HepG2 (cell line): ENCODE measurements at regions not wholly inside any gene's neighbourhood (a gene's known extent, or its start where the extent isn't known, plus 50 kb on each side); places are given as distances from the start of the nearest gene placed in this dataset.

Source experiments
- ATAC-seq: fragments of 200-7000 bp; cut with Tn5 transposase; 3 replicates; pipeline ENCODE4 v1.9.1; 2020; ENCODE audit warnings: mild to moderate bottlenecking, moderate library complexity
- BruUV-seq: library from RNA; stranded (reverse); fragments of 400-500 nt; replicated peaks from 2 replicates; lab custom pipeline; 2021; lab: Mats Ljungman, UMichigan
- CTCF ChIA-PET: fragments of 300-600 bp; formaldehyde crosslinking; extraction: SDS; loops from one replicate; lab custom pipeline; 2021; ENCODE audit warnings: low total read pairs, inconsistent platforms, low intra/inter-chr PET ratio; lab: Yijun Ruan, JAX
- POLR2A ChIA-PET: fragments of 350-600 bp; sonication (Branson Sonifier 250); formaldehyde crosslinking; loops from one replicate; lab custom pipeline; 2020; ENCODE audit warnings: antibody characterized with exemption, inconsistent platforms; lab: Yijun Ruan, JAX
- DNase-seq: peaks from one replicate; pipeline ENCODE4 v3.0.0-alpha.2; 2015; ENCODE audit warnings: low spot score
- FAIRE-seq: peaks from 3 replicates; lab custom pipeline; 2011; peaks lifted over from hg19 to GRCh38; lab: Jason Lieb, UNC
- H2AFZ ChIP-seq: one replicate; pipeline ENCODE4 v1.6.1; 2011; ENCODE audit warnings: low read length, inconsistent platforms
- H3K27ac ChIP-seq: fragments of 300-600 bp; 3 replicates; pipeline ENCODE4 v1.8.0; 2011; ENCODE audit warnings: mixed run types, mild to moderate bottlenecking, mixed read lengths, low read length, inconsistent platforms; ENCODE audit not compliant: insufficient read depth; ENCODE audit errors: extremely low read length
- H3K27me3 ChIP-seq, 2 experiments: fragments of 200-600 bp in 1 of 2; 2 replicates in 1 of 2; 3 replicates in 1 of 2; pipeline versions ENCODE4 v1.6.0 to v1.8.0; 2011; ENCODE audit warnings: low read length in 2 of 2, mild to moderate bottlenecking in 2 of 2, moderate library complexity in 2 of 2, inconsistent platforms in 1 of 2; ENCODE audit not compliant: insufficient read depth in 2 of 2, control insufficient read depth in 1 of 2
- H3K36me3 ChIP-seq, 2 experiments: fragments of 200-600 bp in 1 of 2; replicated peaks in 1 of 2; 2 replicates in 1 of 2; 3 replicates in 1 of 2; pipeline versions ENCODE4 v1.5.1 to v1.8.0; 2011; ENCODE audit warnings: low read length in 2 of 2, inconsistent platforms in 1 of 2; ENCODE audit not compliant: insufficient read depth in 2 of 2, control insufficient read depth in 1 of 2
- H3K4me1 ChIP-seq: 2 replicates; pipeline ENCODE4 v1.5.1; 2012; ENCODE audit warnings: low read length, inconsistent platforms; ENCODE audit not compliant: insufficient read depth
- H3K4me2 ChIP-seq: 2 replicates; pipeline ENCODE4 v1.6.0; 2011; ENCODE audit warnings: low read depth, low read length, inconsistent platforms
- H3K4me3 ChIP-seq, 3 experiments: fragments of 200-600 bp in 1 of 3; sonication (generic), shearing (Covaris generic) in 1 of 3; replicated peaks in 1 of 3; 2 replicates each; pipeline ENCODE4 v1.5.1; 2011 to 2016; ENCODE audit warnings: low read length in 3 of 3, inconsistent platforms in 2 of 3, low read depth in 2 of 3, mild to moderate bottlenecking in 2 of 3, control low read depth in 1 of 3, mixed read lengths in 1 of 3; ENCODE audit not compliant: insufficient read depth in 1 of 3
- H3K79me2 ChIP-seq: one replicate; pipeline ENCODE4 v1.6.1; 2011; ENCODE audit warnings: low read length, inconsistent platforms; ENCODE audit not compliant: insufficient read depth
- H3K9ac ChIP-seq: 2 replicates; pipeline ENCODE4 v1.6.0; 2011; ENCODE audit warnings: mild to moderate bottlenecking, low read depth, low read length, inconsistent platforms; ENCODE audit not compliant: insufficient read depth
- H3K9me3 ChIP-seq: 2 replicates; pipeline ENCODE4 v1.5.1; 2012; ENCODE audit warnings: mild to moderate bottlenecking, low read length
- H4K20me1 ChIP-seq: 2 replicates; pipeline ENCODE4 v1.6.0; 2011; ENCODE audit warnings: inconsistent platforms, mild to moderate bottlenecking, low read length, moderate library complexity; ENCODE audit not compliant: insufficient read depth
- NFRKB ChIP-seq: fragments of 450-650 bp; IDR thresholded peaks from 2 replicates; pipeline ENCODE4 v1.6.1; 2017
- ZKSCAN8 ChIP-seq: IDR thresholded peaks from 2 replicates; pipeline ENCODE4 v1.6.1; 2016; ENCODE audit warnings: borderline replicate concordance, missing genetic modification reagents, missing compliant biosample characterization
- ZNF335 ChIP-seq: sonication (generic); formaldehyde crosslinking; IDR thresholded peaks from 2 replicates; pipeline ENCODE4 v1.4.0; 2020; ENCODE audit warnings: missing genetic modification reagents
- ZNF383 ChIP-seq: sonication (generic); formaldehyde crosslinking; IDR thresholded peaks from 2 replicates; pipeline ENCODE4 v1.4.0; 2020; ENCODE audit warnings: missing genetic modification reagents, mild to moderate bottlenecking, borderline replicate concordance
- ZNF678 ChIP-seq: sonication (generic); formaldehyde crosslinking; IDR thresholded peaks from 2 replicates; pipeline ENCODE4 v1.4.0; 2020; ENCODE audit warnings: mild to moderate bottlenecking, missing genetic modification reagents
- WGBS: methylation state at CpG from one replicate; pipeline ENCODE4 v1.1.6; 2017; ENCODE audit warnings: low lambda C conversion rate; 5-methylcytosine and 5-hydroxymethylcytosine counted together
- in situ Hi-C: cut with HindIII; loops from 2 replicates; pipeline ENCODE4 v1.10.0; 2017; ENCODE audit warnings: low pct_unique_long_range_greater_than_20kb; ENCODE audit not compliant: extremely low pct_ligation_motif_present
- intact Hi-C: fragments of 100-400 bp; cut with micrococcal nuclease; formaldehyde crosslinking; loops from one replicate; pipeline ENCODE4 v1.10.0; 2022; ENCODE audit not compliant: unreplicated experiment
- TF ChIP-seq, protein P1 (sequence below): sonication (generic); formaldehyde crosslinking; IDR thresholded peaks from 2 replicates; pipeline ENCODE4 v1.5.0; 2020; ENCODE audit warnings: mild to moderate bottlenecking, missing genetic modification reagents, moderate library complexity

DNA sequence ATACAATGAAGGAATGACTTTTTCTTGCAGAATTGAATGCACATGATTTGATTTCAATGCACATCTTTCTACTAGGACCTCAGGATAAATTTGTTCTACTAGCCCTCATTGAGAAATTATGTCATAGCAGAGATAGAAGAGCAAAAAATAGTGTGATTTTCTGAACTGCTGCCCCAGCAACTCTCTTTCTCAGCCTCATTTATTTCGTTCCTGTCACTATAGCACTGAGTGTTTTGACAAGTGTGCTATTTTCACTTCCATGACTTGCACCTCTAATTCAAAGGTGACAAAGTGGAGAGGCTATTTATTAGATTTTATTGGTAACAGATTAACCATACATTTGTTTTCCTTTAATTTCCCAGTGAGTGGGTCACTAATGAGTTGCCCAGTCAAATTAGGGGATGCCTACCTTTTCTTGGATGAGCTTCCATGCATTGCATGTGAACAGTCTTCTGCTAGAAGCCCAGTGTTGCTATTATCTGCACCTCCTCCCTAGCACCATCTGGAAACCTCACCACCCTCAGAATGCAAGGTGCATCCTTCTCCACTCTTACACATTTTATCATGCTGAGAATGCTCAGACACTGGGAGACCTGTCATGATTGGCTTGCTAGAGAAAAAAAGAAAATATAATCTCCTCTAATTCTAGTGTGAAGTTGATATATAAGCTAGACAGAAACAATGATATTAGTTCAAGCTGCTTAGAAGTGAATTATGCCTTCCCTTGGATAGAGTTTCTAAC lies 119.6 kb upstream of the CTTNBP2 start:
- CTCF ChIA-PET, result no interaction called here
- 0% methylated on average over 1 of the region's 1 CpG for WGBS
- Histone ChIP-seq H3K27me3 (no peaks in the 10 kb centered on the region), H3K4me2 (no peak overlapping the region), H3K9me3 (no peaks in the 10 kb centered on the region), H3K27ac (no peak overlapping the region), H3K36me3 (no peaks in the 10 kb centered on the region), H4K20me1 (no peaks in the 10 kb centered on the region), H3K79me2 (no peaks in the 10 kb centered on the region), H3K4me1 (no peaks in the 10 kb centered on the region), H3K4me3 (no peak overlapping the region), H3K9ac (no peak overlapping the region), H2AFZ (no peak overlapping the region)
- in situ Hi-C loops (no loop called here), intact Hi-C loops (no loop called here)
- no TSS peak for BruUV-seq
- FAIRE-seq (no peak), ATAC-seq (no peak), DNase-seq (no peak)
- POLR2A ChIA-PET, result no interaction called here
- no peak for TF ChIP-seq NFRKB
- no peak for TF ChIP-seq ZNF383 (CRISPR knock-in tag)
- TF ChIP-seq ZKSCAN8, result no peak

DNA sequence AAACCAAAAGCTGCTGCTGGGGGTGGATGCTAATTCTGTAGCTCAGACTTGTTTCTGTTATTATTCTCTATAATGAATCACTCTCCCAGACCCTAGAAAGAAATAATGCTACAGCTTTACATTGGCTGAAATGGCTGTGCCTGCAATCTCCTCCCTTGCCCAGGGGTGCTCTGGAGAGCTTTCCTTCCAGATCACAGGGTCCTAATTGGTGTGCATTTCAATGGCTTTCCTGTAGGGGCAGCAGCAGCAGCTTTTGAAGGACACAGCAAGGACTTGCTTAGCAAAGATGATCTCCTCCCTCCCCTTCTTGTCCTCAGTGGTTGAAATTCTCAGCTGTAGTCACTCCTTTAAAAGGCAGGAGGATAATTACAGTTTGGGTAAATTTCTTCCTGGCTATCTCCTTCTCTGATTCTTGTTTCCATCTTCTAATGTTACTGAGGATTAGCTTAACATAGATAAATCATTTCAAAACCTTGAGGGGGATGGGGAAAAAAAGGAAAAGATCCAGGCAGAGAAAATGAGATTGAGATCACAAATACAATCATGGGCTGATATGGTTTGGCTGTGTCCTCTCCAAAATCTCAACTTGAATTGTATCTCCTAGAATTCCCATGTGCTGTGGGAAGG lies 120.2 kb upstream of the CTTNBP2 start:
- POLR2A ChIA-PET, result no interaction called here
- ATAC-seq (peak; percentile 92), DNase-seq (peak; percentile 18), FAIRE-seq (no peak)
- Histone ChIP-seq H3K79me2 (no peaks in the 10 kb centered on the region), H3K4me3 (no peak overlapping the region), H3K9me3 (no peaks in the 10 kb centered on the region), H2AFZ (no peak overlapping the region), H3K36me3 (no peaks in the 10 kb centered on the region), H3K4me1 (no peaks in the 10 kb centered on the region), H3K9ac (no peak overlapping the region), H3K27ac (no peak overlapping the region), H4K20me1 (no peaks in the 10 kb centered on the region), H3K4me2 (no peak overlapping the region), H3K27me3 (no peaks in the 10 kb centered on the region)
- BruUV-seq, result no TSS peak
- in situ Hi-C loops, result no loop called here
- TF ChIP-seq, protein P1, sequence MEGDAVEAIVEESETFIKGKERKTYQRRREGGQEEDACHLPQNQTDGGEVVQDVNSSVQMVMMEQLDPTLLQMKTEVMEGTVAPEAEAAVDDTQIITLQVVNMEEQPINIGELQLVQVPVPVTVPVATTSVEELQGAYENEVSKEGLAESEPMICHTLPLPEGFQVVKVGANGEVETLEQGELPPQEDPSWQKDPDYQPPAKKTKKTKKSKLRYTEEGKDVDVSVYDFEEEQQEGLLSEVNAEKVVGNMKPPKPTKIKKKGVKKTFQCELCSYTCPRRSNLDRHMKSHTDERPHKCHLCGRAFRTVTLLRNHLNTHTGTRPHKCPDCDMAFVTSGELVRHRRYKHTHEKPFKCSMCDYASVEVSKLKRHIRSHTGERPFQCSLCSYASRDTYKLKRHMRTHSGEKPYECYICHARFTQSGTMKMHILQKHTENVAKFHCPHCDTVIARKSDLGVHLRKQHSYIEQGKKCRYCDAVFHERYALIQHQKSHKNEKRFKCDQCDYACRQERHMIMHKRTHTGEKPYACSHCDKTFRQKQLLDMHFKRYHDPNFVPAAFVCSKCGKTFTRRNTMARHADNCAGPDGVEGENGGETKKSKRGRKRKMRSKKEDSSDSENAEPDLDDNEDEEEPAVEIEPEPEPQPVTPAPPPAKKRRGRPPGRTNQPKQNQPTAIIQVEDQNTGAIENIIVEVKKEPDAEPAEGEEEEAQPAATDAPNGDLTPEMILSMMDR (CRISPR knock-in tag), result 0 out of 2 replicates have a peak, but pooled peaks have one; percentile 28
- TF ChIP-seq ZNF335 (CRISPR knock-in tag) (no peak), ZNF678 (CRISPR knock-in tag) (no peak)
- intact Hi-C loops, result no loop called here
- CTCF ChIA-PET, result no interaction called here
